Parathyroid adenoma (tissue), 2 donors: ENCODE measurements at regions not wholly inside any gene's neighbourhood (a gene's known extent, or its start where the extent isn't known, plus 50 kb on each side); places are given as distances from the start of the nearest gene placed in this dataset.

Experiments used
- H2AFZ ChIP-seq: fragments of 300-600 bp; sonication (generic); one replicate; pipeline ENCODE4 v1.7.0; 2017; ENCODE audit warnings: antibody characterized with exemption, mild to moderate bottlenecking
- H3K27ac ChIP-seq: fragments of 300-600 bp; sonication (generic); one replicate; pipeline ENCODE4 v1.7.0; 2017
- H3K27me3 ChIP-seq: fragments of 300-600 bp; sonication (generic); one replicate; pipeline ENCODE4 v1.7.0; 2017; ENCODE audit warnings: low read length; ENCODE audit not compliant: control insufficient read depth, insufficient read depth
- H3K36me3 ChIP-seq: fragments of 300-600 bp; sonication (generic); one replicate; pipeline ENCODE4 v1.7.0; 2017; ENCODE audit warnings: low read length; ENCODE audit not compliant: control insufficient read depth, insufficient read depth
- H3K4me1 ChIP-seq: fragments of 300-600 bp; sonication (generic); one replicate; pipeline ENCODE4 v1.7.0; 2017; ENCODE audit warnings: control low read depth
- H3K4me2 ChIP-seq: fragments of 300-600 bp; sonication (generic); one replicate; pipeline ENCODE4 v1.7.0; 2017; ENCODE audit warnings: low read length
- H3K4me3 ChIP-seq: fragments of 300-600 bp; sonication (generic); one replicate; pipeline ENCODE4 v1.7.0; 2017; ENCODE audit warnings: low read depth, low read length
- H3K79me2 ChIP-seq: fragments of 300-600 bp; sonication (generic); one replicate; pipeline ENCODE4 v1.7.0; 2017; ENCODE audit warnings: control low read depth
- H3K9ac ChIP-seq: fragments of 300-600 bp; sonication (generic); one replicate; pipeline ENCODE4 v1.7.0; 2017; ENCODE audit warnings: mild to moderate bottlenecking
- H3K9me3 ChIP-seq: fragments of 300-600 bp; sonication (generic); one replicate; pipeline ENCODE4 v1.7.0; 2017; ENCODE audit warnings: low read length; ENCODE audit not compliant: control insufficient read depth
- TF ChIP-seq, protein P1 (sequence below): fragments of 300-600 bp; sonication (generic); IDR thresholded peaks from one replicate; pipeline ENCODE4 v1.7.0; 2017; ENCODE audit warnings: antibody characterized with exemption, mild to moderate bottlenecking
- donor health status: primary hyperparathyroidism.

DNA sequence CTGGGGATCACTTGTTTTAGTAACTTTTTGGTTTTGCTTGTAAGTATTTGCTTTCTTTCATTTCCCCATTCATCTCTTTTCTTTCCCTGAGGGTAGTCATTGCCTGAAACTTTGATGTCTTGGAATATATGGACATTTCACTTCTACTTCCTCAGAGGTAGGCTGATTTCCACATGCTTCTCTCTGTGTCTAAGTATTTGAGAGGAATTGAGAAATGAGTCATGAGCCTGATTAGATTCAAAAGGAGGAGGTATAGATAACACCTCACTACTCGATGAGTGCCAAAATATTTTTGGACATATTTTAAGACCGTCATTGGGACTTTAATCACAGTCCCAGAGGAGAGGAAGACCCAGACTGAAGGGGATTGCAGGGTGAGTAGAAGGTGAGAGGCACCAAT, 480.1 kb upstream of the SGO1 start:
- Histone ChIP-seq H3K36me3 (no peaks in the 10 kb centered on the region), H3K9ac (no peak overlapping the region), H3K9me3 (no peaks in the 10 kb centered on the region), H3K27me3 (no peaks in the 10 kb centered on the region), H3K27ac (no peak overlapping the region), H2AFZ (no peak overlapping the region), H3K79me2 (no peaks in the 10 kb centered on the region), H3K4me3 (no peak overlapping the region), H3K4me1 (no peaks in the 10 kb centered on the region), H3K4me2 (no peak overlapping the region)
- TF ChIP-seq, protein P1, sequence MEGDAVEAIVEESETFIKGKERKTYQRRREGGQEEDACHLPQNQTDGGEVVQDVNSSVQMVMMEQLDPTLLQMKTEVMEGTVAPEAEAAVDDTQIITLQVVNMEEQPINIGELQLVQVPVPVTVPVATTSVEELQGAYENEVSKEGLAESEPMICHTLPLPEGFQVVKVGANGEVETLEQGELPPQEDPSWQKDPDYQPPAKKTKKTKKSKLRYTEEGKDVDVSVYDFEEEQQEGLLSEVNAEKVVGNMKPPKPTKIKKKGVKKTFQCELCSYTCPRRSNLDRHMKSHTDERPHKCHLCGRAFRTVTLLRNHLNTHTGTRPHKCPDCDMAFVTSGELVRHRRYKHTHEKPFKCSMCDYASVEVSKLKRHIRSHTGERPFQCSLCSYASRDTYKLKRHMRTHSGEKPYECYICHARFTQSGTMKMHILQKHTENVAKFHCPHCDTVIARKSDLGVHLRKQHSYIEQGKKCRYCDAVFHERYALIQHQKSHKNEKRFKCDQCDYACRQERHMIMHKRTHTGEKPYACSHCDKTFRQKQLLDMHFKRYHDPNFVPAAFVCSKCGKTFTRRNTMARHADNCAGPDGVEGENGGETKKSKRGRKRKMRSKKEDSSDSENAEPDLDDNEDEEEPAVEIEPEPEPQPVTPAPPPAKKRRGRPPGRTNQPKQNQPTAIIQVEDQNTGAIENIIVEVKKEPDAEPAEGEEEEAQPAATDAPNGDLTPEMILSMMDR, result no peak

DNA sequence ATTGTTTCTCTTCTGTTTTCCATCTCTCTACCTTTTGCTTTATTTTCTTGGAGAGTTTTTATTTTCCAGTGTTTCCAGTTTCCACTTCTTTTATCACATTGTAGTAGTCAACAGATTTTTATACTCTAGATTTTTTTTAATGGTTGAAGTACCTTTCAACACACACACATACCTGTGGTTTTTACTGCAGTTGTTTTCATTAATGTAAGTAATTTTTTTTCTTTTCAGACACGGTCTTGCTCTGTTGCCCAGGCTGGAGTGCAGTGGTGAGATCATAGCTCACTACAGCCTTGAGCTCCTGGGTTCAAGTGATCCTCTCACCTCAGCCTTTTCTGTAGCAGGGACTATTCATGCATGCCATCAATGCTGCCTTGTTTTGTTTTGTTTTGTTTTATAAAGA, 472.5 kb upstream of the SGO1 start:
- no peak overlapping the region for H3K9ac ChIP-seq
- H3K4me2 ChIP-seq, result no peak overlapping the region
- no peaks in the 10 kb centered on the region for H3K27me3 ChIP-seq
- no peaks in the 10 kb centered on the region for H3K79me2 ChIP-seq
- TF ChIP-seq, protein P1, result no peak
- H2AFZ ChIP-seq, result no peak overlapping the region
- no peaks in the 10 kb centered on the region for H3K36me3 ChIP-seq
- H3K4me1 ChIP-seq, result no peaks in the 10 kb centered on the region
- no peak overlapping the region for H3K27ac ChIP-seq
- no peaks in the 10 kb centered on the region for H3K9me3 ChIP-seq
- no peak overlapping the region for H3K4me3 ChIP-seq

DNA sequence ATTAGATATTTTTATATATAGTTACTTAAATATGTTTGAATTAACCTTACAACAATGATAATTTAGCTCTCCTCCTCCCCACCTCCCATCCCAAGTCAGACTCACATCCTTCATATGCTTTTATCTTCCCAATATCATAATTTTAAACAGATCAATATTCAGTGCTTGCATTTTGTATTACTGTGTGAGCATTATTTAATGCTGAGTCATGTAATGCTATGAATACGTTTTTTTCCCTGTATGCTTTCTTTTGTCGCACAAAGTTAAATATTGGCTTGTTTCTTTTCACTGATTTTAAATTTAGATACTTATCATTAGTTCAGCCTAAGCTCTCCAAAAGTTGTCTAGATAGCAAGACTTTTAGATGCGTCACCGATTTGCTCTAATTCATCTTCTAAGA, 471.6 kb upstream of the SGO1 start:
- no peaks in the 10 kb centered on the region for H3K27me3 ChIP-seq
- H3K27ac ChIP-seq, result no peak overlapping the region
- H3K4me3 ChIP-seq, result no peak overlapping the region
- TF ChIP-seq, protein P1, result no peak
- H3K9me3 ChIP-seq, result no peaks in the 10 kb centered on the region
- H3K4me1 ChIP-seq, result no peaks in the 10 kb centered on the region
- no peaks in the 10 kb centered on the region for H3K36me3 ChIP-seq
- no peak overlapping the region for H3K9ac ChIP-seq
- H2AFZ ChIP-seq, result no peak overlapping the region
- no peaks in the 10 kb centered on the region for H3K79me2 ChIP-seq
- H3K4me2 ChIP-seq, result no peak overlapping the region

DNA sequence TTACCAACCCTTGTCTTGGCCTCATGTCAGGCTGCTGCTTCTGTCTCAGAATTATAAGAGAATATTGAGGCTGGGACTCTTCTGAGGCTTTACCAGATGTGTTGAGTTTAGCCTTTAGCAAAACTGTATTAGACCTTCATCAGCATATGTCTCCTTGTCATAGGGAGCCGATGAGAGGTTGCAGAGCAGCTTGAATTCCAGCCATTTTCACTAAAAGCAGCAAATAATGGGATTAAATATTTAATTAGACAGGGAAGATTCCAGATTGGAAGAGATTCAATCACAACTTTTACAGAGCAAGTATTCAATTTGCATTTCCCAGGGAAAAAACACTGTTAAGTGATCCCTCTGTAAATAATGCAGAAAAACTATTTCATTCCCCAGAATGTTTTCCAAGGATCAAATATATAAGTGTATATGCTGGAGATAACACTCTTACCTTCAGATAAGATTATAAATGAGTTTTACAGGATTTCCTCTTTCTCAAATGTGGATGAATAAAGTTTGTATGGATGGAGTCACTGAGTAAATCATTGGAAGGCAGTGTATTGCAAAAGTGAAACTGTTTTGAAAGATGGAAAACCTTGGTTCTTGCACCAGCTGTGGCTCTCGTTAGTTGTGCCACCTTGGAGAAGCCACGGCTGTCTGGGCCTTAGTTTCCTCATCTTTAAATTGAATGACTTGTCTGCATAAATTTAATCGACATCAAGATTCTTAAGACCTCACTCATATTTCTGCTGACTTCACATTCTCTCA, 466.4 kb upstream of the SGO1 start:
- no peak overlapping the region for H3K4me3 ChIP-seq
- H3K79me2 ChIP-seq, result no peaks in the 10 kb centered on the region
- H3K9ac ChIP-seq, result no peak overlapping the region
- TF ChIP-seq, protein P1, result no peak
- H3K36me3 ChIP-seq, result no peaks in the 10 kb centered on the region
- no peak overlapping the region for H3K4me2 ChIP-seq
- H3K9me3 ChIP-seq, result no peaks in the 10 kb centered on the region
- no peaks in the 10 kb centered on the region for H3K27me3 ChIP-seq
- no peaks in the 10 kb centered on the region for H3K4me1 ChIP-seq
- H2AFZ ChIP-seq, result no peak overlapping the region
- H3K27ac ChIP-seq, result no peak overlapping the region

DNA sequence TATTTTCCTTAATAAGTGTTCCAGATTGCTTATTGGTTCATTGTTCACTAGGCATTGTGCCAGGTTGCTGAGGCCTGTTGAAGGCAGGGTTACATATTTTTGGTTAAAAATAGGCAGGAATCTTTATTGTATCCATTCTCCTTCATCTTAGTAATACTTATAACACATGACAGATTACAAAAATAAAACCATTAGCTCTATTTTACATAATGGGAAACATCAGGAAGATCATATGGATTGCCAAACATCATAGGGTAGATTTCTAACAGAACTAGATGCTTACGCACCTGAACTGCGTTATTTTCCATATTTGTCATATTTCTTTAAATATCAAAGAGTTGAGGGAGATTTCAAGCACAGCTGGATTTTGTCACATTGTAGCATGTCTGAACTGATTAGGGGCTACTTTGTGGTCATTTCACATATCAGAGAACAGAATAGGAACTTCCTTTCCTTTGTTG, 462.9 kb upstream of the SGO1 start:
- H3K27me3 ChIP-seq, result no peaks in the 10 kb centered on the region
- H3K4me3 ChIP-seq, result no peak overlapping the region
- no peak overlapping the region for H3K27ac ChIP-seq
- no peaks in the 10 kb centered on the region for H3K79me2 ChIP-seq
- H3K9me3 ChIP-seq, result no peaks in the 10 kb centered on the region
- H3K36me3 ChIP-seq, result no peaks in the 10 kb centered on the region
- TF ChIP-seq, protein P1, result no peak
- H2AFZ ChIP-seq, result no peak overlapping the region
- H3K4me2 ChIP-seq, result no peak overlapping the region
- no peaks in the 10 kb centered on the region for H3K4me1 ChIP-seq
- no peak overlapping the region for H3K9ac ChIP-seq
